ENCODE measurements at regions not wholly inside any gene's neighbourhood (a gene's known extent, or its start where the extent isn't known, plus 50 kb on each side); places are given as distances from the start of the nearest gene placed in this dataset.
"Not testable (repeated sequence)": the region's sequence is repeated elsewhere in the genome, so short reads cannot be mapped to it uniquely, and the experiment has no call there.

GRCh38 chr3:5052247-5052646 is 69.8 kb upstream of the ARL8B start:
- H3K27ac ChIP-seq, result no peak overlapping the region
- no peaks in the 10 kb centered on the region for H3K36me3 ChIP-seq
- 84% methylated on average over 3 of the region's 3 CpGs for WGBS (ENCODE audit: insufficient coverage, low coverage, low lambda C conversion rate, missing lambda C conversion rate)
- ATAC-seq (no peak), DNase-seq (no peak)
- no peaks in the 10 kb centered on the region for H3K9me3 ChIP-seq
- no peaks in the 10 kb centered on the region for H3K27me3 ChIP-seq
- intact Hi-C loops (cut with DNase I), result loop anchor here in 1 of 2 donors (10.0 kb wide), 1 partner anchor 347 kb away; no protein-coding TSS in a partner anchor
- TF ChIP-seq CTCF (IDR thresholded peaks at IDR 0.05), result no peak
- no peaks in the 10 kb centered on the region for H3K4me1 ChIP-seq
- no peak overlapping the region for H3K4me3 ChIP-seq

- WGBS (ENCODE audit: insufficient coverage, low coverage, low lambda C conversion rate, missing lambda C conversion rate), result 74% methylated on average over 7 of the region's 7 CpGs
- no peak for TF ChIP-seq CTCF (IDR thresholded peaks at IDR 0.05)
- TF ChIP-seq POLR2A (IDR thresholded peaks at IDR 0.05), result no peak
- peak; percentile 17 to 39 (median 32) for ATAC-seq
Observed at GRCh38 chr3:5053021-5053831, 68.9 kb upstream of the ARL8B start.

GRCh38 chr3:5054098-5054497 is 68.0 kb upstream of the ARL8B start:
- Histone ChIP-seq H3K27ac (no peak overlapping the region), H3K27me3 (no peaks in the 10 kb centered on the region), H3K36me3 (no peaks in the 10 kb centered on the region), H3K4me3 (no peak overlapping the region), H3K4me1 (no peaks in the 10 kb centered on the region), H3K9me3 (no peaks in the 10 kb centered on the region)
- DNase-seq, result no peak
- ATAC-seq, result peak in 3 of 4 donors; percentile 7 to 37 (median 14)
- TF ChIP-seq CTCF (IDR thresholded peaks at IDR 0.05) (no peak), POLR2A (IDR thresholded peaks at IDR 0.05) (no peak)
- intact Hi-C loops (cut with DNase I), result loop anchor here in 1 of 2 donors (10.0 kb wide), 1 partner anchor 349 kb away; no protein-coding TSS in a partner anchor
- no CpG with 5 or more reads among the region's 4 CpGs for whole genome bisulfite sequencing (ENCODE audit: insufficient coverage, low coverage, low lambda C conversion rate, missing lambda C conversion rate)

More at GRCh38 chr3:5053021-5053831, 68.9 kb upstream of the ARL8B start:
- H3K27me3 ChIP-seq, result no peaks in the 10 kb centered on the region
- no peak overlapping the region for H3K4me3 ChIP-seq
- no peaks in the 10 kb centered on the region for H3K9me3 ChIP-seq
- H3K27ac ChIP-seq, result no peak overlapping the region
- no peaks in the 10 kb centered on the region for H3K4me1 ChIP-seq
- DNase-seq, result peak in 2 of 3 donors; percentile 35 to 50
- no peaks in the 10 kb centered on the region for H3K36me3 ChIP-seq
- intact Hi-C loops (cut with DNase I), result loop anchor here in 1 of 2 donors (10.0 kb wide), 1 partner anchor 348 kb away; no protein-coding TSS in a partner anchor

GRCh38 chr3:5054579-5054978 is 67.5 kb upstream of the ARL8B start:
- not testable (repeated sequence) for H3K4me1 ChIP-seq, H3K27ac ChIP-seq, H3K36me3 ChIP-seq, H3K9me3 ChIP-seq, H3K27me3 ChIP-seq, ATAC-seq, DNase-seq, H3K4me3 ChIP-seq
- intact Hi-C loops (cut with DNase I), result loop anchor here in 1 of 2 donors (10.0 kb wide), 1 partner anchor 350 kb away; no protein-coding TSS in a partner anchor
- 52% methylated on average over 6 of the region's 6 CpGs for WGBS (ENCODE audit: insufficient coverage, low coverage, low lambda C conversion rate, missing lambda C conversion rate)

All from right lobe of liver (tissue), 6 donors.